Ishikawa (cell line): ENCODE measurements at regions not wholly inside any gene's neighbourhood (a gene's known extent, or its start where the extent isn't known, plus 50 kb on each side); places are given as distances from the start of the nearest gene placed in this dataset.

Source experiments
- CREB1 ChIP-seq: IDR thresholded peaks from 2 replicates; pipeline ENCODE4 v1.6.1; 2012; ENCODE audit warnings: low read depth
- EP300 ChIP-seq: IDR thresholded peaks from 2 replicates; pipeline ENCODE4 v1.6.1; 2012; ENCODE audit warnings: borderline replicate concordance
- FOXM1 ChIP-seq: IDR thresholded peaks from 2 replicates; pipeline ENCODE4 v1.6.1; 2012; ENCODE audit warnings: low read depth, borderline replicate concordance
- TCF12 ChIP-seq: IDR thresholded peaks from 2 replicates; pipeline ENCODE4 v1.6.1; 2012; ENCODE audit warnings: low read depth
- YY1 ChIP-seq: IDR thresholded peaks from 2 replicates; pipeline ENCODE4 v1.6.1; 2012; ENCODE audit warnings: low read depth
- TF ChIP-seq, protein P1 (sequence below): IDR thresholded peaks from 2 replicates; pipeline ENCODE4 v1.6.1; 2012
- TF ChIP-seq, protein P2 (sequence below): IDR thresholded peaks from 2 replicates; pipeline ENCODE4 v1.6.1; 2012; ENCODE audit warnings: low read depth, mild to moderate bottlenecking

DNA sequence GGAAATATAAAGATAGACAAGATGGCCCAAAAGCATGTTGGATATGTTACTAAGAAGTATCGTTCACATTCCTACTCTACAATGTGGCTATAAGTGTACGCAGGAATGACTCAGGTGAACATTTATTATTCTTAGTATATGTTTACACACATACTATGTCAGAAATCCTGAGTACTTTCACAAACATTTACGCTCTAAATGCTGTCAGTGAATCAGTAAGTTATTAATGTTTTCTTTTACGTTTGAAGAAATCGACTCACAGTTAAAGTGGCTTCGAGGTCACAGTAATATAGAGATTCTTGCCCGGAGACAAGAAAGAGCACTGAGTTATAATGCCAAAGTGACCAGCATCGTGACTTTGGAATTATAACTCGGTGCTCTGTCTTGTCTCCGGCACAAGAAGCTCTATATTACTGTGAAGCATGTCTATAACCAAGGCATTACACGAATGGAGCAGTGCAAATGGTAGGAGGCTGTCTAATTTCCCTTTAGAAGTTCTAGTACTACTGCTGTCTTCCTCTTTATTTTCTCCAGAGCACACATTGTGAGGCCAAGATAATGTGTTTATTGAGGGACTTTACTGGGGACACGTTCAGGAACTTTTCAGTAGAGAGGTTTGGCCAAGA, 61.8 kb upstream of the P3H2 start:
- TF ChIP-seq TCF12 (no peak), YY1 (no peak), CREB1 (no peak), EP300 (no peak), FOXM1 (no peak)
- TF ChIP-seq, protein P1, sequence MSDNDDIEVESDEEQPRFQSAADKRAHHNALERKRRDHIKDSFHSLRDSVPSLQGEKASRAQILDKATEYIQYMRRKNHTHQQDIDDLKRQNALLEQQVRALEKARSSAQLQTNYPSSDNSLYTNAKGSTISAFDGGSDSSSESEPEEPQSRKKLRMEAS, result no peak
- TF ChIP-seq, protein P2, sequence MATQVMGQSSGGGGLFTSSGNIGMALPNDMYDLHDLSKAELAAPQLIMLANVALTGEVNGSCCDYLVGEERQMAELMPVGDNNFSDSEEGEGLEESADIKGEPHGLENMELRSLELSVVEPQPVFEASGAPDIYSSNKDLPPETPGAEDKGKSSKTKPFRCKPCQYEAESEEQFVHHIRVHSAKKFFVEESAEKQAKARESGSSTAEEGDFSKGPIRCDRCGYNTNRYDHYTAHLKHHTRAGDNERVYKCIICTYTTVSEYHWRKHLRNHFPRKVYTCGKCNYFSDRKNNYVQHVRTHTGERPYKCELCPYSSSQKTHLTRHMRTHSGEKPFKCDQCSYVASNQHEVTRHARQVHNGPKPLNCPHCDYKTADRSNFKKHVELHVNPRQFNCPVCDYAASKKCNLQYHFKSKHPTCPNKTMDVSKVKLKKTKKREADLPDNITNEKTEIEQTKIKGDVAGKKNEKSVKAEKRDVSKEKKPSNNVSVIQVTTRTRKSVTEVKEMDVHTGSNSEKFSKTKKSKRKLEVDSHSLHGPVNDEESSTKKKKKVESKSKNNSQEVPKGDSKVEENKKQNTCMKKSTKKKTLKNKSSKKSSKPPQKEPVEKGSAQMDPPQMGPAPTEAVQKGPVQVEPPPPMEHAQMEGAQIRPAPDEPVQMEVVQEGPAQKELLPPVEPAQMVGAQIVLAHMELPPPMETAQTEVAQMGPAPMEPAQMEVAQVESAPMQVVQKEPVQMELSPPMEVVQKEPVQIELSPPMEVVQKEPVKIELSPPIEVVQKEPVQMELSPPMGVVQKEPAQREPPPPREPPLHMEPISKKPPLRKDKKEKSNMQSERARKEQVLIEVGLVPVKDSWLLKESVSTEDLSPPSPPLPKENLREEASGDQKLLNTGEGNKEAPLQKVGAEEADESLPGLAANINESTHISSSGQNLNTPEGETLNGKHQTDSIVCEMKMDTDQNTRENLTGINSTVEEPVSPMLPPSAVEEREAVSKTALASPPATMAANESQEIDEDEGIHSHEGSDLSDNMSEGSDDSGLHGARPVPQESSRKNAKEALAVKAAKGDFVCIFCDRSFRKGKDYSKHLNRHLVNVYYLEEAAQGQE, result no peak
